ENCODE measurements at regions not wholly inside any gene's neighbourhood (a gene's known extent, or its start where the extent isn't known, plus 50 kb on each side); places are given as distances from the start of the nearest gene placed in this dataset.

GRCh38 chr10:29012926-29013554 is 275.8 kb upstream of the LYZL1 start:
- Mint-ChIP-seq H3K27ac (no peak overlapping the region), H3K4me1 (peaks cover 6% of the 10 kb centered on the region; the same call in 2 of the 3 replicates), H3K4me3 (no peak overlapping the region), H3K36me3 (ENCODE audit: low read depth) (no peaks in the 10 kb centered on the region), H3K27me3 (ENCODE audit: insufficient read depth, low read depth, poor library complexity) (no peaks in the 10 kb centered on the region), H3K9me3 (no peaks in the 10 kb centered on the region; the same call in 2 of the 3 replicates)
- no peak for ATAC-seq
- no peak overlapping the region for H3K27ac ChIP-seq (ENCODE audit: low read depth)
- no peaks in the 10 kb centered on the region for H3K9me2 ChIP-seq (ENCODE audit: insufficient read depth)
- no peak for DNase-seq (ENCODE audit: low spot score)
- H3K27me3 ChIP-seq (ENCODE audit: insufficient read depth) = no peaks in the 10 kb centered on the region
- no peak for TF ChIP-seq CREB1 (CRISPR knock-in tag; IDR thresholded peaks at IDR 0.05; ENCODE audit: low read depth)
- no peaks in the 10 kb centered on the region for H3K79me2 ChIP-seq (replicated peaks; ENCODE audit: insufficient read depth)
- H2AFZ ChIP-seq = no peak overlapping the region
- no peaks in the 10 kb centered on the region for H4K20me1 ChIP-seq (replicated peaks; ENCODE audit: insufficient read depth)
- no peak overlapping the region for H3K4me3 ChIP-seq
- no peaks in the 10 kb centered on the region for H3K36me3 ChIP-seq (ENCODE audit: insufficient read depth)
- no peak overlapping the region for H3K4me2 ChIP-seq
- no peaks in the 10 kb centered on the region for H3K4me1 ChIP-seq (ENCODE audit: insufficient read depth)
- no peaks in the 10 kb centered on the region for H3F3A ChIP-seq (replicated peaks; ENCODE audit: low read depth)

GRCh38 chr10:29021591-29021990 is 267.3 kb upstream of the LYZL1 start:
- Histone ChIP-seq H3K27ac (ENCODE audit: low read depth) (no peak overlapping the region), H3K9me2 (ENCODE audit: insufficient read depth) (no peaks in the 10 kb centered on the region), H3K4me3 (no peak overlapping the region), H3K36me3 (ENCODE audit: insufficient read depth) (no peaks in the 10 kb centered on the region), H3K27me3 (ENCODE audit: insufficient read depth) (no peaks in the 10 kb centered on the region), H3K4me1 (ENCODE audit: insufficient read depth) (0 out of 2 replicates have a peak, but pooled peaks cover 10% of the 10 kb centered on the region), H3K4me2 (no peak overlapping the region), H3F3A (replicated peaks; ENCODE audit: low read depth) (no peaks in the 10 kb centered on the region), H2AFZ (no peak overlapping the region), H4K20me1 (replicated peaks; ENCODE audit: insufficient read depth) (no peaks in the 10 kb centered on the region), H3K79me2 (replicated peaks; ENCODE audit: insufficient read depth) (no peaks in the 10 kb centered on the region)
- Mint-ChIP-seq H3K36me3 (ENCODE audit: low read depth) (no peaks in the 10 kb centered on the region), H3K9me3 (no peaks in the 10 kb centered on the region; the same call in 2 of the 3 replicates), H3K27me3 (ENCODE audit: insufficient read depth, low read depth, poor library complexity) (peaks cover 4% of the 10 kb centered on the region), H3K4me3 (no peak overlapping the region), H3K4me1 (peaks cover 7% of the 10 kb centered on the region; the same call in 2 of the 3 replicates), H3K27ac (no peak overlapping the region)
- ATAC-seq (no peak), DNase-seq (ENCODE audit: low spot score) (no peak)
- no peak for TF ChIP-seq EZH2 (IDR thresholded peaks at IDR 0.05; ENCODE audit: low read depth, unreplicated experiment)
- TF ChIP-seq CREB1 (CRISPR knock-in tag; IDR thresholded peaks at IDR 0.05; ENCODE audit: low read depth) = no peak
- TF ChIP-seq JUNB (IDR thresholded peaks at IDR 0.05; ENCODE audit: unreplicated experiment) = no peak
- TF ChIP-seq NANOG (IDR thresholded peaks at IDR 0.05; ENCODE audit: borderline replicate concordance) = no peak
- TF ChIP-seq ETS1 (IDR thresholded peaks at IDR 0.05) = no peak
- no peak for TF ChIP-seq EZH2phosphoT487 (IDR thresholded peaks at IDR 0.05; ENCODE audit: unreplicated experiment)

- peak overlapping the region; percentile 35; the same call in 1 of the 2 replicates for H2AFZ ChIP-seq
- H3K4me1 ChIP-seq (ENCODE audit: insufficient read depth) = 0 out of 2 replicates have a peak, but pooled peaks cover 12% of the 10 kb centered on the region
- DNase-seq (ENCODE audit: low spot score) = no peak
- H3K27ac ChIP-seq (ENCODE audit: low read depth) = no peak overlapping the region
- H3K9me2 ChIP-seq (ENCODE audit: insufficient read depth) = no peaks in the 10 kb centered on the region
- H3K36me3 Mint-ChIP-seq (ENCODE audit: low read depth) = no peaks in the 10 kb centered on the region
- H3K9me3 Mint-ChIP-seq = no peaks in the 10 kb centered on the region; the same call in 2 of the 3 replicates
- H3K27me3 Mint-ChIP-seq (ENCODE audit: insufficient read depth, low read depth, poor library complexity) = peaks cover 5% of the 10 kb centered on the region
- H3K79me2 ChIP-seq (replicated peaks; ENCODE audit: insufficient read depth) = no peaks in the 10 kb centered on the region
- H3K36me3 ChIP-seq (ENCODE audit: insufficient read depth) = no peaks in the 10 kb centered on the region
- H3K27ac Mint-ChIP-seq = peak overlapping the region; percentile 67; the same call in 1 of the 2 replicates
- H3K4me2 ChIP-seq = no peak overlapping the region
- peaks cover 8% of the 10 kb centered on the region; the same call in 2 of the 3 replicates for H3K4me1 Mint-ChIP-seq
- ATAC-seq = no peak
- H3K4me3 ChIP-seq = no peak overlapping the region
- no peaks in the 10 kb centered on the region for H3F3A ChIP-seq (replicated peaks; ENCODE audit: low read depth)
- no peaks in the 10 kb centered on the region for H4K20me1 ChIP-seq (replicated peaks; ENCODE audit: insufficient read depth)
- H3K4me3 Mint-ChIP-seq = no peak overlapping the region
- H3K27me3 ChIP-seq (ENCODE audit: insufficient read depth) = no peaks in the 10 kb centered on the region
- TF ChIP-seq CTCF (conservative IDR thresholded peaks at IDR 0.05; ENCODE audit: low read depth in 2 of 2) = no peak
- no peak for TF ChIP-seq ZNF331 (CRISPR knock-in tag; IDR thresholded peaks at IDR 0.05; ENCODE audit: low read depth)
- no peak for TF ChIP-seq NANOG (IDR thresholded peaks at IDR 0.05; ENCODE audit: borderline replicate concordance)
Measured at GRCh38 chr10:29022513-29022912, 266.4 kb upstream of the LYZL1 start.

All from GM23338 (cell line).